Duodenal mucosa (tissue), 2 donors: ENCODE measurements at regions not wholly inside any gene's neighbourhood (a gene's known extent, or its start where the extent isn't known, plus 50 kb on each side); places are given as distances from the start of the nearest gene placed in this dataset.

ENCODE experiments used
- H3K27ac ChIP-seq: one replicate; pipeline ENCODE4 v1.7.0; 2013; ENCODE audit warnings: low read depth, low read length
- H3K27me3 ChIP-seq, 2 donors: one replicate each; pipeline ENCODE4 v1.7.0; 2013; ENCODE audit warnings: low read length in 2 of 2, control low read depth in 1 of 2; ENCODE audit not compliant: insufficient read depth in 2 of 2, control insufficient read depth in 1 of 2
- H3K36me3 ChIP-seq, 2 donors: one replicate each; pipeline ENCODE4 v1.7.0; 2013; ENCODE audit warnings: low read length in 2 of 2, control low read depth in 1 of 2; ENCODE audit not compliant: insufficient read depth in 2 of 2, control insufficient read depth in 1 of 2
- H3K4me1 ChIP-seq, 2 donors: one replicate each; pipeline ENCODE4 v1.7.0; 2013; ENCODE audit warnings: low read length in 2 of 2, control low read depth in 1 of 2; ENCODE audit not compliant: insufficient read depth in 2 of 2, control insufficient read depth in 1 of 2
- H3K4me3 ChIP-seq, 2 donors: one replicate each; pipeline ENCODE4 v1.7.0; 2013; ENCODE audit warnings: low read length in 2 of 2, low read depth in 1 of 2
- H3K9ac ChIP-seq, 2 donors: one replicate each; pipeline ENCODE4 v1.7.0; 2013; ENCODE audit warnings: low read length in 2 of 2, low read depth in 1 of 2
- H3K9me3 ChIP-seq, 2 donors: one replicate each; pipeline ENCODE4 v1.7.0; 2013; ENCODE audit warnings: low read length in 2 of 2, control low read depth in 1 of 2; ENCODE audit not compliant: control insufficient read depth in 1 of 2

DNA sequence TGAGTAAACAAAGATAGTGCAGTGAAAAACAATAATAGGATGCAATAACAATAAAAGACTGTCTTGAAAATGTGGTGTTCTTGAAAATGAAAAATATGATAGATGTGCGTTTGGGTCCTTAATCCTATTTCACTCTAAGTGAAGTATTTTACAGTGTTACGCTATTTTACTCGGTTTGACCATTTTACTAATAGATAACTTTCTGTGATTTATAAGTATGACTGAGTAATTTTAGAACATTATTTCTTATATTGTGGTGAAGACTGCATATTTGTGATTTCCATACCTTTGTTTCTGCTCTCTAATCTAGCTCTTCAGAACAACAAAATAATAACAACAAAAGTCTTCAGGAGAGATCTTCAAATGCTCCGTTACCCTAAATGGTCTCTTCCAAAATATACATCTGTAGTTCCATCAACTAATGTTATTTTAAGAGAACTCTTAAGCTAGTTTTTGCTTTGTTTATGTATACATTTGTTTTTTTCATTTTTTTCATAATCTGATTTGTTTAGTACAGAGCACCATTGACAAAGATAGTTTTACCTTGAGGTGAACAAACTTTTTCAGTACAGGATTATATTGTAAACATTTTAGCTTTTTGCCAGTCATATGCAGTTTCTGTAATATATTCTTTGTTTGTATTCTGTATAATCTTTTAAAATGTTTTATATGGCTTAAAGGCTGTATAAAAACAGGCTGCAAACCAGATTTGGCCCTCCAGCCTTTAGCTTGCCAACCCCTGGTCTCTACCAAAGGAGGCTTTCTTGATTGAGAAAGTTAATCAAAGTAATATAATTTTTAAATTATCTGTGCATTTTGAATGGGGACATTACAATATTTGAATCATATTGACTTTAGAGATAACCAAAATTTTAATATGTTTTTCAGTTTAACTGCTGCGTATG, 1572.7 kb upstream of the PRR20A start:
- H3K27me3 ChIP-seq = no peaks in the 10 kb centered on the region
- H3K4me3 ChIP-seq = no peak overlapping the region
- H3K4me1 ChIP-seq = no peaks in the 10 kb centered on the region
- H3K27ac ChIP-seq = no peak overlapping the region
- H3K9ac ChIP-seq = no peak overlapping the region
- H3K36me3 ChIP-seq = no peaks in the 10 kb centered on the region
- peaks cover 0 to 4% of the 10 kb centered on the region in 2 donors for H3K9me3 ChIP-seq

DNA sequence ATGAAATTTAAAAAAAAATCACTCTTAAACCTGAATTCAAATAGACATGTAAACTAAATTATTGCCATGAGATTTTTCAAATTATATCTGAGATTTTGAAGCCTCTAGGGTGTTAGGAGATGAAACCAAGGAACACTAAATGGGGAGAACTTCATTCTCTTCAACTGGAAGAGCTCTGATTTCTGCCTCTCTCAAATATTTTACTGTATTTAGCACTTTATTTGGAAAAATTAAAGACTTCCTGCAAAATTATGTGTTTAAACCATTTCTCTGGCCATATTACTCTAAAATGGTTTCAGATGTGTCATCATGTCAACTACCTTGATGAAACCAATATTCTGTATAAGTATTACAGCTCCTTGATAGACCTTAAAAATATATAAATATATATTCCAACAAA, 1571.6 kb upstream of the PRR20A start:
- Histone ChIP-seq H3K4me1 (no peaks in the 10 kb centered on the region), H3K27ac (no peak overlapping the region), H3K9ac (no peak overlapping the region), H3K36me3 (no peaks in the 10 kb centered on the region), H3K4me3 (no peak overlapping the region), H3K9me3 (peaks cover 0 to 2% of the 10 kb centered on the region in 2 donors), H3K27me3 (no peaks in the 10 kb centered on the region)

DNA sequence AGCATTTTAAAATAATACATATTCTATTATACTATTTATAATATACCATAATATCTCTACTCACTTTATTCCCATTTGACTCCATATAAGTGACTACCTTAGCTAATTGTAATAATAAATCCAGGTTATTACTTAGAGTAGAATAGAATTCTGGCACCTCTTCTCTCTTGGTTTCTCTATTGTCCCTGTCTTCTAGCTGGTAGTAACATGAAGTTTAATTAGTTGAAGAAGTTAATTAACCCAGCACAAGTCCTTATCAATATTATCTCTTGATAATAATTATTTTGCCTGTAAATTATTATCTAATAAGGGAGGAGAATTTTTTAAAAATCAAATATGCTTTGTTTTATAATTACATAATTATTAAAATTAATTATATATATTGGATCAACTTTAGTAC, 1571.2 kb upstream of the PRR20A start:
- Histone ChIP-seq H3K4me1 (no peaks in the 10 kb centered on the region), H3K27ac (no peak overlapping the region), H3K4me3 (no peak overlapping the region), H3K9me3 (no peaks in the 10 kb centered on the region), H3K9ac (no peak overlapping the region), H3K27me3 (no peaks in the 10 kb centered on the region), H3K36me3 (no peaks in the 10 kb centered on the region)

DNA sequence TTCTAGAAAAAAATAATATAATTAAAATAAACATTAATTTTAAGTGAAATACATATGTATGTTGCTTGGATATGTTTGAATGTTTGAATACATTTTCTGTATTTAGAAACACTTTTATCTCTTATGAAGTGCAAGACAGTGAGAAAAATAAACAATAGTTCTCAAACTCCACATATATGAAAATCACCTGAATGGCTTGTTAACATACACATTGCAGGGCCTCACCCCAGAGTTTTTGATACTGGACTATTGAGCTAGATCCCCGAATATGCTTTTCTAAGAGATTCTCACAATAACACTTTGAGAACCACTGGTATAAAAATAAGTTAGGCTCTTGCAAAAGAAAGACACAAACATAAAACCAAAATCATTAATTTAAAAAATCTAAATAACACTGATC, 1570.3 kb upstream of the PRR20A start:
- no peak overlapping the region for H3K4me3 ChIP-seq
- no peaks in the 10 kb centered on the region for H3K4me1 ChIP-seq
- H3K27me3 ChIP-seq = no peaks in the 10 kb centered on the region
- H3K36me3 ChIP-seq = no peaks in the 10 kb centered on the region
- no peak overlapping the region for H3K27ac ChIP-seq
- no peak overlapping the region for H3K9ac ChIP-seq
- no peaks in the 10 kb centered on the region for H3K9me3 ChIP-seq

DNA sequence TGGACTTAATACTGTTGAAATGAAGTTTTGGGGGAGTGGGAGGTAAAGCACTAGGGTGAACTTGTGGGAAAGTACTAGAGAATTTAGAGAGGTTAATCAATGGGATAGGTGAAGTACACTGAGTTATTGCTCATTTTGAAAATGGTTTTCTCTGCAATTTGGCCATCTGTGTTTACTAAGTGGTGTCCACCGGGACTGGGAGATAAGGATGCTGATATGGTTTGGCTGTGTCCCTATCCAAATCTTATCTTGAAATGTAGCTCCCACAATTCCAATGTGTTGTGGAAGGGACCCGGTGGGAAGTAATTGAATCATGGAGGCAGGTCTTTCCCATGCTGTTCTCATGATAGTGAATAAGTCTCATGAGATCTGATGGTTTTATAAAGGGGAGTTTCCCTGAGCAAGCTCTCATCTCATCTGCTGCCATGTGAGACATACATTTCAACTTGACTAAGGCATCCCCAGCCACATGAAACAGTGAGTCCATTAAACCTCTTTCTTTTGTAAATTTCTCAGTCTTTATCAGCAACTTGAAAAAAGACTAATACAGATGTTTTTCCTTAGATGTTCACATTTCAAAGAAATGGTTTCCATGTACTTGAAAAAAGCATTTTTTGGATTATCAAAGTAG, 1569.4 kb upstream of the PRR20A start:
- H3K4me3 ChIP-seq = no peak overlapping the region
- peaks cover 0 to 4% of the 10 kb centered on the region in 2 donors for H3K9me3 ChIP-seq
- H3K27ac ChIP-seq = no peak overlapping the region
- no peaks in the 10 kb centered on the region for H3K27me3 ChIP-seq
- no peak overlapping the region for H3K9ac ChIP-seq
- H3K4me1 ChIP-seq = no peaks in the 10 kb centered on the region
- H3K36me3 ChIP-seq = no peaks in the 10 kb centered on the region

DNA sequence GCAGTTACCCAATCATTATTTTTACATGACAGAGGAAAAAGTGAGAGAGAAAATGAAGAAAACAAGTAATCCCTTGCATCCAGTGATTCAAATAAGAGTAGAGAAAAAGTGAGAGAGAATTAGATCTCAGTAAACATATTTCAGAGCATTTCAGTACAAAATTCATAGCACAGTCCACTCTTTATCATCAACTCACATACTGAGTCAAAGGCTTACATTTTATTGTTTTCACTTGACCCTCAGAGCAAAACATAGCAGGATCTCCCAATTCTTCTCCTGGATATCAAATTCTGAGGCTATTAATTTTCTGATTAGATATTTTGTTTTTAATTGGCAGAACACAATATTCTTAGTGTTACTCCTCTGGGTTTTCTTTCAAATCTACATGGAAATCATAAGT, 1568.3 kb upstream of the PRR20A start:
- no peaks in the 10 kb centered on the region for H3K36me3 ChIP-seq
- H3K4me3 ChIP-seq = no peak overlapping the region
- H3K4me1 ChIP-seq = no peaks in the 10 kb centered on the region
- H3K27me3 ChIP-seq = no peaks in the 10 kb centered on the region
- peaks cover 0 to 7% of the 10 kb centered on the region in 2 donors for H3K9me3 ChIP-seq
- no peak overlapping the region for H3K9ac ChIP-seq
- no peak overlapping the region for H3K27ac ChIP-seq

DNA sequence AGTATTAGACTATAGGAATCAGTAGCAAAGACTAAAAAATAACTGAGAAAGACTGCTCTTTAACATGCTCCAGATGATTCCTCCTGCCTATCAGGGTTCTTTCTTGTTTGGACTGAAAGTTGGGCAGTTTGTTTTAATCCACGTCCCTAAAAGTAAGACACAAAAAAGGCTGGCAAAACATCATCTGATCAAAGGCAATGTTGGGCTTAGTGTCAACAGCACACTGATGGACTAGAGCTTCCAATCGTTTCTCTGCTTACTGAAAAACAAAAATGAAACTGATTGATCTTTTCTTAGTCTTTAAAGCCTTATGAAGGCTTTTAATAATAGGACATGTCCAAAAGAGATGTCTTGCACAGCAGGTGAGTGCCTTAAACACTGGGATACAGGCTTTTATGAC, 1567.9 kb upstream of the PRR20A start:
- H3K4me3 ChIP-seq = no peak overlapping the region
- no peak overlapping the region for H3K27ac ChIP-seq
- peaks cover 0 to 10% of the 10 kb centered on the region in 2 donors for H3K9me3 ChIP-seq
- no peaks in the 10 kb centered on the region for H3K4me1 ChIP-seq
- no peaks in the 10 kb centered on the region for H3K36me3 ChIP-seq
- no peaks in the 10 kb centered on the region for H3K27me3 ChIP-seq
- H3K9ac ChIP-seq = no peak overlapping the region

DNA sequence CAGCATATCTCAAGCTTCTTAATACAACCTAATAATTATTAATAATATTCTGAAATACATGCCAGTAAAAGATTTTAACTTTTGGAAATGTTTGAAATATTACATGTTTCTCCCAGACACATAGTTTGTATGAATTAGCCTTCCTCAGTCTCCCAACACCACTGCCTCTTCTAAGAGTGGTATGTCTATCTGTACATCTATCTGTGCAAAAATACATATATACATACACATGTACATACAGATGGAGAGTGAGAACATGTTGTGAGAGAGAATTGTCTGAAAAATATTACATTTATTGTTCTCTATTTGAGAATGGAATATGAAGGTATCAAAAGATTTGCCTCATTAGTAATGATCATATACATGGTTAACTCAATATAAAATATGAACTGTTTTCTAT, 1567.2 kb upstream of the PRR20A start:
- Histone ChIP-seq H3K27ac (no peak overlapping the region), H3K4me3 (no peak overlapping the region), H3K36me3 (no peaks in the 10 kb centered on the region), H3K4me1 (no peaks in the 10 kb centered on the region), H3K27me3 (no peaks in the 10 kb centered on the region), H3K9ac (no peak overlapping the region), H3K9me3 (peaks cover 0 to 10% of the 10 kb centered on the region in 2 donors)

DNA sequence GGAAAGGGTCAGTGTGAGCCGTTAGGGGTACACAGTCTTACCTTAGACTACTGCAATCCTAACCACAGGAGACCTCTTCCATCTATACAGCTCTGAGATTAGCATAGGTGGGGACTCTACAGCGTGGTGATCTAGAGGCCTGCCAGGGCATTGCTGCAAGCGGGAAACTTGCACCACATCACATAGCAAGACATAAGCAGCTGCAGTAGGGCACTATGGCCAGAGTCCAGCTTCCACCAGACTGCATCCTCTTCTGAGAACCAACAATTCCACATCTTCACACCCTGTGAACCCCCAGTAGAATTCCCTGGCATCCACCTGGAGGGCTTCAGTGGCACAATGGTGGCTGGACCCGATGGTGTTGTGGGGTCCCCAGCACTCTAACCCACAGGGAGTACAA, 1564.3 kb upstream of the PRR20A start:
- Histone ChIP-seq H3K4me1 (no peaks in the 10 kb centered on the region), H3K4me3 (no peak overlapping the region), H3K9me3 (peaks cover 0 to 10% of the 10 kb centered on the region in 2 donors), H3K27ac (no peak overlapping the region), H3K27me3 (no peaks in the 10 kb centered on the region), H3K36me3 (no peaks in the 10 kb centered on the region), H3K9ac (no peak overlapping the region)

DNA sequence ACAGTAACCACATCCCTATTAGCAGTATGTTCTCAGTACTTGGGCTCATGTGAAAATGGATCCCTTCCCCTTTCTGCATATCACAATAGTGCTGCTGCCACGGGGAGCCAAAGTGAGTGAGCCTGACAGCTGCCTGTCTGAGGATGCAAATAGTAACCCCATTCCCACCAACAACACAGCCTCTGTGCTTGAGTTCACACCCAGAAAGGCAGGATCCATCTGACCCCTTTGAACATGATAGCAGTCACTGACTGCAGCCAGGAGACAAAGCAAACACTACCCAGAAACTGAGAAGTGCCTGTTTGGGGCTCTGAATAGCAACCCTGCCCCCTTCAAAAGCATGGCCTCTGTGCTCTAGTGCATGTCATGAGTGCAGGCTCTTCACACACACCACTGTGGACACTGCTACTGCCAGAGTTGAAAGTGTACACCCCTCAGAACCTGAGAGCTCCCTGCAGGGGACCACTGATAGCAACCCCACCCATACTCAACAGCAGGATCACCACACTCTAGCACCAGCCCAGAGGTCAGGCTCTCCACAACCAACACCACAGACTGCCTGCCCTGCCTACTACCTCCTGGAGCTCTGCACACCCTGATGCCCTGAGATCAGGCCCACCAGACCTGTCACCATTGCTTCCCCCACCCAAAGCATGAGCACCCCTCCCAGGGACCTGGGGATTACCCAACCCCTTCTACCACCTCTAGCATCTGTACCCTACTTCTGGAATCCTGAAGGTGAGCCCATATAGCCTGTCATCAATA, 1563.5 kb upstream of the PRR20A start:
- H3K4me3 ChIP-seq = no peak overlapping the region
- H3K9ac ChIP-seq = no peak overlapping the region
- no peaks in the 10 kb centered on the region for H3K27me3 ChIP-seq
- H3K36me3 ChIP-seq = no peaks in the 10 kb centered on the region
- H3K27ac ChIP-seq = no peak overlapping the region
- H3K9me3 ChIP-seq = peaks cover 0 to 10% of the 10 kb centered on the region in 2 donors
- no peaks in the 10 kb centered on the region for H3K4me1 ChIP-seq
